K562 (cell line): ENCODE measurements at regions not wholly inside any gene's neighbourhood (a gene's known extent, or its start where the extent isn't known, plus 50 kb on each side); places are given as distances from the start of the nearest gene placed in this dataset.

Experiments used
- ATAC-seq: fragments of 200-7000 bp; cut with Tn5 transposase; 3 replicates; pipeline ENCODE4 v1.9.1; 2020; ENCODE audit warnings: moderate library complexity
- BruUV-seq: library from RNA; stranded (reverse); fragments of 400-500 nt; replicated peaks from 2 replicates; lab custom pipeline; 2021; lab: Mats Ljungman, UMichigan
- CTCF ChIA-PET: fragments of 300-600 bp; formaldehyde crosslinking; extraction: SDS; loops from one replicate; lab custom pipeline; 2021; ENCODE audit warnings: low intra/inter-chr PET ratio; lab: Yijun Ruan, JAX
- POLR2A ChIA-PET: fragments of 300-600, 350-650 bp; sonication (Branson Sonifier 250); formaldehyde crosslinking; extraction: SDS; loops from one replicate; lab custom pipeline; 2021; ENCODE audit warnings: antibody characterized with exemption, inconsistent platforms; lab: Yijun Ruan, JAX
- DNase-seq, 4 experiments: peaks; one replicate each; pipeline versions ENCODE4 v3.0.0 to v3.0.0-alpha.2; 2011 to 2018; ENCODE audit warnings: low spot score in 3 of 4, mixed read lengths in 3 of 4; ENCODE audit errors: extremely low read depth in 1 of 4
- FAIRE-seq: peaks from 2 replicates; lab custom pipeline; 2011; peaks lifted over from hg19 to GRCh38; lab: Jason Lieb, UNC
- H2AFZ ChIP-seq: 2 replicates; pipeline ENCODE4 v1.6.0; 2011; ENCODE audit warnings: low read depth, low read length, control low read depth, inconsistent platforms
- H3K27ac ChIP-seq: fragments of 200-600 bp; 3 replicates; pipeline ENCODE4 v1.8.0; 2011; ENCODE audit warnings: low read depth, mild to moderate bottlenecking, control low read depth, inconsistent platforms, low read length, moderate library complexity, mixed read lengths; ENCODE audit errors: extremely low read depth
- H3K27me3 ChIP-seq, 2 experiments: fragments of 300-600 bp in 1 of 2; 2 replicates in 1 of 2; 3 replicates in 1 of 2; pipeline versions ENCODE4 v1.6.0 to v1.8.0; 2011; ENCODE audit warnings: inconsistent platforms in 2 of 2, low read length in 2 of 2, mild to moderate bottlenecking in 1 of 2, mixed read lengths in 1 of 2, moderate library complexity in 1 of 2; ENCODE audit not compliant: control insufficient read depth in 2 of 2, insufficient read depth in 2 of 2
- H3K36me3 ChIP-seq: fragments of 300-600 bp; 3 replicates; pipeline ENCODE4 v1.8.0; 2011; ENCODE audit warnings: mild to moderate bottlenecking, low read length, inconsistent platforms; ENCODE audit not compliant: control insufficient read depth, insufficient read depth
- H3K4me1 ChIP-seq, 2 experiments: fragments of 200-600 bp in 1 of 2; replicated peaks in 1 of 2; 2 replicates in 1 of 2; 3 replicates in 1 of 2; pipeline versions ENCODE4 v1.5.1 to v1.8.0; 2011; ENCODE audit warnings: inconsistent platforms in 2 of 2, low read length in 2 of 2, mild to moderate bottlenecking in 1 of 2, mixed read lengths in 1 of 2, moderate library complexity in 1 of 2; ENCODE audit not compliant: control insufficient read depth in 2 of 2, insufficient read depth in 2 of 2
- H3K4me2 ChIP-seq: 2 replicates; pipeline ENCODE4 v1.6.1; 2011; ENCODE audit warnings: low read length, control low read depth, inconsistent platforms, mixed read lengths; ENCODE audit not compliant: insufficient read depth
- H3K4me3 ChIP-seq: fragments of 200-600 bp; sonication (generic), shearing (Covaris generic); 2 replicates; pipeline ENCODE4 v1.5.1; 2016; ENCODE audit warnings: control low read depth, inconsistent platforms
- H3K79me2 ChIP-seq: fragments of 200-600 bp; 3 replicates; pipeline ENCODE4 v1.8.0; 2011; ENCODE audit warnings: low read length, inconsistent platforms; ENCODE audit not compliant: control insufficient read depth, insufficient read depth
- H3K9ac ChIP-seq, 2 experiments: 2 replicates each; pipeline versions ENCODE4 v1.6.0 to v1.6.1; 2011; ENCODE audit warnings: low read depth in 2 of 2, low read length in 2 of 2, control low read depth in 1 of 2, inconsistent platforms in 1 of 2, mild to moderate bottlenecking in 1 of 2, mixed read lengths in 1 of 2; ENCODE audit not compliant: insufficient read depth in 1 of 2
- H3K9me1 ChIP-seq: one replicate; pipeline ENCODE4 v1.6.0; 2011; ENCODE audit warnings: inconsistent platforms, mild to moderate bottlenecking, low read length, moderate library complexity; ENCODE audit not compliant: control insufficient read depth, insufficient read depth
- H3K9me3 ChIP-seq: replicated peaks from 2 replicates; pipeline ENCODE4 v1.5.1; 2011; ENCODE audit warnings: low read depth, low read length, inconsistent platforms; ENCODE audit not compliant: control insufficient read depth, insufficient read depth
- H4K20me1 ChIP-seq: replicated peaks from 2 replicates; pipeline ENCODE4 v1.6.1; 2011; ENCODE audit warnings: low read length, inconsistent platforms, mixed read lengths; ENCODE audit not compliant: control insufficient read depth, insufficient read depth
- FOXP1 ChIP-seq: sonication (generic); formaldehyde crosslinking; IDR thresholded peaks from 2 replicates; pipeline ENCODE4 v1.8.0; 2022; ENCODE audit warnings: mild to moderate bottlenecking, missing genetic modification reagents
- HNRNPL ChIP-seq: fragments of 200-400 bp; formaldehyde crosslinking; IDR thresholded peaks from 2 replicates; pipeline ENCODE4 v1.6.1; 2017; ENCODE audit warnings: low read depth, mild to moderate bottlenecking, low read length
- MECOM ChIP-seq: fragments of 250-450 bp; sonication (Bioruptor Pico); IDR thresholded peaks from 2 replicates; pipeline ENCODE4 v1.8.0; 2022; ENCODE audit warnings: inconsistent platforms
- MEIS2 ChIP-seq: fragments of 450-650 bp; IDR thresholded peaks from 2 replicates; pipeline ENCODE4 v1.6.1; 2014; ENCODE audit warnings: mild to moderate bottlenecking; ENCODE audit not compliant: partially characterized antibody
- NELFE ChIP-seq: IDR thresholded peaks from 2 replicates; pipeline ENCODE4 v1.6.1; 2011; ENCODE audit warnings: mild to moderate bottlenecking; ENCODE audit not compliant: insufficient read depth, insufficient read length
- NR2C2 ChIP-seq, 2 experiments: fragments of 200-800 bp in 1 of 2; sonication (Bioruptor generic) in 1 of 2; sonication (generic) in 1 of 2; formaldehyde crosslinking in 1 of 2; IDR thresholded peaks; 2 replicates each; pipeline versions ENCODE4 v1.6.1 to v1.8.0; 2016 to 2022; ENCODE audit warnings: mild to moderate bottlenecking in 1 of 2, missing compliant biosample characterization in 1 of 2, missing genetic modification characterization in 1 of 2, missing genetic modification reagents in 1 of 2
- NR4A1 ChIP-seq, 2 experiments: fragments of 250-450 bp in 1 of 2; fragments of 450-650 bp in 1 of 2; sonication (Bioruptor Pico) in 1 of 2; IDR thresholded peaks; 2 replicates each; pipeline versions ENCODE4 v1.4.0 to v1.6.1; 2016 to 2020; ENCODE audit warnings: mild to moderate bottlenecking in 2 of 2, missing compliant biosample characterization in 1 of 2, missing genetic modification characterization in 1 of 2, moderate library complexity in 1 of 2
- POLR2AphosphoS5 ChIP-seq: IDR thresholded peaks from 2 replicates; pipeline ENCODE4 v1.6.1; 2011; ENCODE audit warnings: mild to moderate bottlenecking, low read depth, low read length, moderate library complexity; ENCODE audit not compliant: control insufficient read depth, insufficient read depth
- SRF ChIP-seq, 2 experiments: fragments of 250-450, 450-650 bp in 1 of 2; sonication (Bioruptor Pico) in 1 of 2; sonication (generic) in 1 of 2; formaldehyde crosslinking; IDR thresholded peaks; 2 replicates each; pipeline versions ENCODE4 v1.5.0 to v1.5.1; 2020 to 2022; ENCODE audit warnings: mild to moderate bottlenecking in 1 of 2, missing genetic modification reagents in 1 of 2
- XRCC3 ChIP-seq: fragments of 450-650 bp; IDR thresholded peaks from 2 replicates; pipeline ENCODE4 v1.6.1; 2017; ENCODE audit warnings: mild to moderate bottlenecking, moderate library complexity
- ZNF23 ChIP-seq: fragments of 250-450 bp; sonication (Bioruptor Pico); IDR thresholded peaks from 2 replicates; pipeline ENCODE4 v1.4.0; 2020; ENCODE audit warnings: mild to moderate bottlenecking
- ZNF699 ChIP-seq: fragments of 250-450 bp; sonication (Bioruptor Pico); IDR thresholded peaks from 2 replicates; pipeline ENCODE4 v1.8.0; 2021; ENCODE audit warnings: mild to moderate bottlenecking, moderate library complexity; ENCODE audit not compliant: insufficient replicate concordance
- WGBS: fragments of 100-300 bp; shearing (Covaris generic); methylation state at CpG from one replicate; pipeline ENCODE4 v1.1.6; 2016; ENCODE audit warnings: low coverage, mixed read lengths; ENCODE audit not compliant: insufficient coverage; ENCODE audit errors: missing lambda C conversion rate; 5-methylcytosine and 5-hydroxymethylcytosine counted together
- in situ Hi-C: fragments of 300-500 bp; cut with MboI; formaldehyde crosslinking; loops from 4 replicates; pipeline ENCODE4 v1.15.0; 2018; ENCODE audit warnings: inconsistent platforms, mixed read lengths
- intact Hi-C: fragments of 100-400 bp; cut with micrococcal nuclease; formaldehyde crosslinking; loops from 2 replicates; pipeline ENCODE4 v1.14.2; 2022

DNA sequence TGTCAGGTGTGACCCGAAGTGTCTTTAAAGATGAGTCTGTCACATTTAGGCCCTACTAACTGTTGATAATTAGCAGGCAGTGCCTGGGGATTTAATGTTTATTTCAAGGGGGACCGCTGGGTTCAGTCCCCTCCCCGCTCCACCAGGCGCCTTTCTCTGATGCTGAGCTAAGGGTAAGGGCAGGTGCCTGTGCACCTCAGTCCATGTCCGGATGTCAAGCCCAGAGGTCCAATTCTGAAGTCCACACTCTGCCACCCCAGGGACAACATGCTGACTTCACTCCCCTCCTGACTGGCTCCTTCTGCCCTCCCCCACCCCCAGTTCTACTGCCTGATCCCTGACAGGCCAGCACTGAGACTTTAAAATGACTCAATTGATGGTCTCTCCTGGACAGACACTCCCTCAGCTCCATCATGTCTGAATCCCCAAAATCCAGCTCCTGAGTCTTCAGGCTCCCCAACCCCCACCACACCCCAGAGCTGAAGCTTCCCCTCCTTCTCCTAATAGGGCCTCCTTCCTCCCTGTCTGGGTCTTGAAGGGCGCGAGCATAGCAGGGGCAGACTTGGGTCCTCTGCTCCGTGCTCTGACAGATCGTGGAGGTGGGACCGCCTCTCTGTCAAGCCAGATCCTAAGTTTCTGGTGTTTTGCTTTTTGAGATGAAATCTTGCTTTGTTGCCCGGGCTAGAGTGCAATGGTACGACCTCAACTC is 49.8 kb upstream of the ANO1 start:
- in situ Hi-C loops, result no loop called here
- Histone ChIP-seq H3K4me2 (no peak overlapping the region), H4K20me1 (no peaks in the 10 kb centered on the region), H2AFZ (no peak overlapping the region), H3K79me2 (no peaks in the 10 kb centered on the region), H3K9me1 (no peaks in the 10 kb centered on the region), H3K4me1 (no peaks in the 10 kb centered on the region; a peak in 1 of 5 replicates), H3K4me3 (no peak overlapping the region), H3K27ac (no peak overlapping the region), H3K36me3 (no peaks in the 10 kb centered on the region), H3K9me3 (no peaks in the 10 kb centered on the region), H3K27me3 (peaks cover 12 to 68% of the 10 kb centered on the region in 2 experiments; a peak in 4 of 5 replicates), H3K9ac (no peak overlapping the region)
- POLR2A ChIA-PET, result interaction anchor here (1.2 kb wide), 1 partner anchor 18 kb away, joined by 3 read pairs; no protein-coding TSS in a partner anchor
- 19% methylated on average over 12 of the region's 12 CpGs for WGBS
- CTCF ChIA-PET, result no interaction called here
- intact Hi-C loops, result no loop called here
- no peak for ATAC-seq
- DNase-seq, result no peak
- FAIRE-seq, result no peak
- no TSS peak for BruUV-seq
- TF ChIP-seq POLR2AphosphoS5, result no peak
- no peak for TF ChIP-seq HNRNPL
- no peak for TF ChIP-seq NR4A1 (CRISPR knock-in tag; IDR thresholded peaks at IDR 0.05)
- no peak for TF ChIP-seq NR4A1 (tag; IDR thresholded peaks at IDR 0.05)
- no peak for TF ChIP-seq ZNF699 (CRISPR knock-in tag)
- no peak for TF ChIP-seq ZNF23
- TF ChIP-seq NR2C2 (CRISPR knock-in tag; IDR thresholded peaks at IDR 0.05), result no peak
- TF ChIP-seq NR2C2 (tag; IDR thresholded peaks at IDR 0.05), result no peak
- no peak for TF ChIP-seq XRCC3
- no peak for TF ChIP-seq MECOM (CRISPR knock-in tag)
- no peak for TF ChIP-seq MEIS2
- no peak for TF ChIP-seq NELFE
- no peak for TF ChIP-seq SRF (CRISPR knock-in tag; IDR thresholded peaks at IDR 0.05)
- no peak for TF ChIP-seq FOXP1 (CRISPR knock-in tag)
